Adrenal gland (tissue), 5 donors: ENCODE measurements at regions not wholly inside any gene's neighbourhood (a gene's known extent, or its start where the extent isn't known, plus 50 kb on each side); places are given as distances from the start of the nearest gene placed in this dataset.

ENCODE experiments used
- CTCF ChIP-seq, 6 experiments: fragments of 450-650 bp in 4 of 6; fragments of 200-600 bp in 2 of 6; sonication (generic) in 1 of 6; IDR thresholded peaks; 1 replicate in 5 of 6; 2 replicates in 1 of 6; pipeline versions ENCODE4 v1.5.1 to v1.8.0; 2016 to 2021; ENCODE audit warnings: antibody characterized with exemption in 6 of 6, mild to moderate bottlenecking in 2 of 6, moderate library complexity in 1 of 6
- POLR2A ChIP-seq, 2 donors: fragments of 450-650 bp; IDR thresholded peaks; one replicate each; pipeline ENCODE4 v1.6.1; 2017; ENCODE audit warnings: antibody characterized with exemption in 2 of 2, mild to moderate bottlenecking in 2 of 2, moderate library complexity in 1 of 2
- donor health status: DM: no; HTN: no; CAD: no.

- TF ChIP-seq CTCF (IDR thresholded peaks at IDR 0.05), result no peak
- no peak for TF ChIP-seq POLR2A (IDR thresholded peaks at IDR 0.05)
Observed at GRCh38 chr9:18036422-18037187, 437.3 kb upstream of the ADAMTSL1 start.
